Upper lobe of left lung (tissue), 6 donors: ENCODE measurements at regions not wholly inside any gene's neighbourhood (a gene's known extent, or its start where the extent isn't known, plus 50 kb on each side); places are given as distances from the start of the nearest gene placed in this dataset.

Source experiments
- ATAC-seq, 2 donors: fragments of 200-7000 bp; cut with Tn5 transposase; one replicate each; pipeline ENCODE4 v1.9.1; 2022; ENCODE audit warnings: mild to moderate bottlenecking in 2 of 2, moderate library complexity in 2 of 2; ENCODE audit not compliant: low FRiP score in 2 of 2
- DNase-seq, 2 donors: peaks; one replicate each; pipeline ENCODE4 v3.0.0-alpha.2; 2019 to 2020
- H3K27ac ChIP-seq, 4 donors: fragments of 200-600 bp; sonication (generic); one replicate each; pipeline ENCODE4 v1.5.1; 2016 to 2019
- H3K27me3 ChIP-seq, 4 donors: fragments of 200-600 bp; sonication (generic); one replicate each; pipeline ENCODE4 v1.5.1; 2017 to 2019
- H3K36me3 ChIP-seq, 4 donors: fragments of 200-600 bp; sonication (generic); one replicate each; pipeline ENCODE4 v1.5.1; 2016 to 2019
- H3K4me1 ChIP-seq, 4 donors: fragments of 200-600 bp; sonication (generic); one replicate each; pipeline ENCODE4 v1.5.1; 2018 to 2019
- H3K4me3 ChIP-seq, 4 donors: fragments of 200-600 bp; sonication (generic); one replicate each; pipeline ENCODE4 v1.5.1; 2017 to 2019; ENCODE audit warnings: mild to moderate bottlenecking in 2 of 4, moderate library complexity in 1 of 4
- H3K9me3 ChIP-seq, 4 donors: fragments of 200-600 bp; sonication (generic); one replicate each; pipeline ENCODE4 v1.5.1; 2018 to 2019
- EP300 ChIP-seq, 4 donors: sonication (generic); formaldehyde crosslinking; IDR thresholded peaks; one replicate each; pipeline ENCODE4 v1.5.1; 2017; ENCODE audit warnings: antibody characterized with exemption in 4 of 4, control low read depth in 2 of 4
- POLR2A ChIP-seq, 4 donors: fragments of 450-650 bp; IDR thresholded peaks; one replicate each; pipeline ENCODE4 v1.5.1; 2016 to 2017; ENCODE audit warnings: antibody characterized with exemption in 4 of 4, mild to moderate bottlenecking in 2 of 4
- POLR2AphosphoS5 ChIP-seq, 2 donors: sonication (generic); formaldehyde crosslinking; IDR thresholded peaks; one replicate each; pipeline ENCODE4 v1.5.1; 2017; ENCODE audit warnings: antibody characterized with exemption in 2 of 2
- WGBS, 2 donors: methylation state at CpG; one replicate each; pipeline ENCODE4 v1.1.5; 2017 to 2018; 5-methylcytosine and 5-hydroxymethylcytosine counted together
- TF ChIP-seq, protein P1 (sequence below), 6 experiments: fragments of 450-650 bp in 4 of 6; fragments of 200-600 bp in 2 of 6; sonication (generic) in 2 of 6; IDR thresholded peaks; one replicate each; pipeline ENCODE4 v1.5.1; 2016 to 2019; ENCODE audit warnings: antibody characterized with exemption in 6 of 6
- donor health status: DM: no; HTN: no; CAD: no; lungs with moderate emphysema.
- donor health status: DM: no; HTN: yes; CAD: no; lungs with severe emphysema.

DNA sequence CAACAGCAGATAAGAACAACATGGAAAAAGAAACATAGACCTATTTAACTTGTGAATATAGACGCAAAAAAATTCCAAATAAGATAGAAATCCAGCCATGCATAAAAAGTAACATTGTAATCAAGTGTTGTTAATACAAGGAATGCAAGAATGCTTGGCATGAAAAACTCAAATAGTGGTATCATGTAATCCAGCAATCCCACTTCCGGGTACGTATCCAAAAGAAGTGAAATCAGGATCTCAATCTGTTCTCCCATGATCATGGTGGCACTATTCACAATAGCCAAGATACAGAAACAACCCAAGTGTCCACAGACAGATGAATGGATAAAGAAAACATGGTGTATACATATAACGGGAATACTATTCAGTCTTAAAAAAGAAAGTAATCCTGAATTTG is 437.4 kb downstream of the ARHGEF28 start:
- H3K9me3 ChIP-seq, result no peaks in the 10 kb centered on the region
- H3K27me3 ChIP-seq, result no peaks in the 10 kb centered on the region
- no peak overlapping the region for H3K27ac ChIP-seq
- 71 to 88% methylated on average over 4 of the region's 4 CpGs for WGBS, 2 donors
- no peak for TF ChIP-seq POLR2A (IDR thresholded peaks at IDR 0.05)
- TF ChIP-seq EP300 (IDR thresholded peaks at IDR 0.05), result no peak
- TF ChIP-seq POLR2AphosphoS5 (IDR thresholded peaks at IDR 0.05), result no peak
- no peaks in the 10 kb centered on the region for H3K36me3 ChIP-seq
- ATAC-seq (no peak), DNase-seq (no peak)
- no peaks in the 10 kb centered on the region for H3K4me1 ChIP-seq
- no peak overlapping the region for H3K4me3 ChIP-seq

DNA sequence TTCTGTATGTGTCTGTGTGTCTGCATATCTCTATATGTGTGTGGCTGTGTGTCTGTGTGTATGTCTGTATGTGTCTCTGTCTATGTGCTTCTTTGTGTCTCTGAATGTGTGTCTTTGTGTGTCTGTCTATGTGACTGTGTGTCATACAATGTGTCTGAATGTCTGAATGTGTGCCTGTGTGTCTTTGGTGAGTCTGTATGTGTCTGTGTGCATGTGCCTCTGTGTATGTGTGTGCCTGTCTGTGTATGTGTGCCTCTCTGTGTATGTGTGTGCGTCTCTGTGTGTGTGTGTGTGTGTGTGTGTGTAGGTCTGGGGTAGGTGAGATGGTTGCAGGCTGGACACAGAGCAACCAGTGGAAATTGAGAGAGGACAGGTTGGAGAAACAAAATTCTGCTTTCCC is 435.3 kb downstream of the ARHGEF28 start:
- Histone ChIP-seq H3K27ac (no peak overlapping the region), H3K4me3 (no peak overlapping the region), H3K9me3 (no peaks in the 10 kb centered on the region), H3K36me3 (no peaks in the 10 kb centered on the region), H3K4me1 (peaks cover 0 to 7% (median 1%) of the 10 kb centered on the region in 4 donors), H3K27me3 (no peaks in the 10 kb centered on the region)
- TF ChIP-seq POLR2A (IDR thresholded peaks at IDR 0.05) (no peak), POLR2AphosphoS5 (IDR thresholded peaks at IDR 0.05) (no peak), EP300 (IDR thresholded peaks at IDR 0.05) (no peak)
- TF ChIP-seq, protein P1, sequence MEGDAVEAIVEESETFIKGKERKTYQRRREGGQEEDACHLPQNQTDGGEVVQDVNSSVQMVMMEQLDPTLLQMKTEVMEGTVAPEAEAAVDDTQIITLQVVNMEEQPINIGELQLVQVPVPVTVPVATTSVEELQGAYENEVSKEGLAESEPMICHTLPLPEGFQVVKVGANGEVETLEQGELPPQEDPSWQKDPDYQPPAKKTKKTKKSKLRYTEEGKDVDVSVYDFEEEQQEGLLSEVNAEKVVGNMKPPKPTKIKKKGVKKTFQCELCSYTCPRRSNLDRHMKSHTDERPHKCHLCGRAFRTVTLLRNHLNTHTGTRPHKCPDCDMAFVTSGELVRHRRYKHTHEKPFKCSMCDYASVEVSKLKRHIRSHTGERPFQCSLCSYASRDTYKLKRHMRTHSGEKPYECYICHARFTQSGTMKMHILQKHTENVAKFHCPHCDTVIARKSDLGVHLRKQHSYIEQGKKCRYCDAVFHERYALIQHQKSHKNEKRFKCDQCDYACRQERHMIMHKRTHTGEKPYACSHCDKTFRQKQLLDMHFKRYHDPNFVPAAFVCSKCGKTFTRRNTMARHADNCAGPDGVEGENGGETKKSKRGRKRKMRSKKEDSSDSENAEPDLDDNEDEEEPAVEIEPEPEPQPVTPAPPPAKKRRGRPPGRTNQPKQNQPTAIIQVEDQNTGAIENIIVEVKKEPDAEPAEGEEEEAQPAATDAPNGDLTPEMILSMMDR (IDR thresholded peaks at IDR 0.05), result no peak
- DNase-seq (no peak), ATAC-seq (no peak)
- 73 to 81% methylated on average over 1 of the region's 1 CpG for WGBS, 2 donors

DNA sequence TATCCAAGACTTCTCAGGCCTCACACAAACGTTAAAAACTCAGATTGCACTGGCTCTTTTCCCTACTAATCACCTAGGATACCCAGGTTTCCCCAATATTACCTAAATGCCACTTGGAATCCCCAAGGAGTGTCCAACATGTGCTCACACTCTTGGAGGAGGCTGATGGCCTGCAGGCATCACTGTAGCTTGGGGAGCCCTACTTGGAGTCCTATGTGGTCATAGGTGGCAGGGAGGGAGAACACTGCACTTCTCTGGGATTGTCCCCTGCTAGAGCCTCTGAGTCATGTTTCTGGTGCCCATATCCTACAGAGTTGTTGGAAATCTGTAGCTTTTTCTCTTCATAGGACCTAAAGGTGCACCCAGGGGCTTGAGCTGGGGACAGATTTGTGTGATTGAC is 433.7 kb downstream of the ARHGEF28 start:
- TF ChIP-seq POLR2AphosphoS5 (IDR thresholded peaks at IDR 0.05), result no peak
- no peak for TF ChIP-seq POLR2A (IDR thresholded peaks at IDR 0.05)
- TF ChIP-seq, protein P1 (IDR thresholded peaks at IDR 0.05), result no peak
- no peak for TF ChIP-seq EP300 (IDR thresholded peaks at IDR 0.05)
- Histone ChIP-seq H3K4me3 (no peak overlapping the region), H3K9me3 (no peaks in the 10 kb centered on the region), H3K27ac (no peak overlapping the region), H3K27me3 (no peaks in the 10 kb centered on the region), H3K36me3 (no peaks in the 10 kb centered on the region), H3K4me1 (peaks cover 0 to 7% (median 1%) of the 10 kb centered on the region in 4 donors)
- WGBS, 2 donors, result 26 to 88% methylated on average over 1 of the region's 1 CpG
- DNase-seq, result no peak
- no peak for ATAC-seq

DNA sequence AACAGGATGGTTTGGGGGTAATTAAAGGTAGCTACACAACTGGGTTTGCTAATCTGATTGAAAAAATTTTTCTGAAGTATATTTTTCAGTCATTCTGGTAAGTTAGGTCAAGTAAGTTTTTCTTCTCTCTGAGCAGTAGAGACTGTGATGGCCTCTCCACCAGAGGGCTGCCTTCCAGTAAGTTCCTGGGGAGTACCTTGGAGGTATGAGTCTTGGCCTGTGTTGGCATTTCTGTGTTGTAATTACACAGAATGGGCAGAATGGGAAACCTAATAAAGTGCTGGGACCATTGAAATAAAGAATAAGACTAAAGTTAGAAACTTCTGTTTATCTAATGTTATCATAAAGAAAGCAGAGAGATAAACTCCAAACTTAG is 430.8 kb downstream of the ARHGEF28 start:
- DNase-seq (peak in 1 of 2 donors; percentile 44), ATAC-seq (peak in 1 of 2 donors; percentile 51)
- H3K36me3 ChIP-seq, result no peaks in the 10 kb centered on the region
- H3K4me1 ChIP-seq, result peaks cover 0 to 7% (median 1%) of the 10 kb centered on the region in 4 donors
- no peak overlapping the region for H3K27ac ChIP-seq
- TF ChIP-seq, protein P1 (IDR thresholded peaks at IDR 0.05), result peak in 4 of 6 experiments; percentile 15 to 46 (median 32)
- no peak for TF ChIP-seq POLR2A (IDR thresholded peaks at IDR 0.05)
- H3K27me3 ChIP-seq, result no peaks in the 10 kb centered on the region
- H3K9me3 ChIP-seq, result no peaks in the 10 kb centered on the region
- H3K4me3 ChIP-seq, result no peak overlapping the region

DNA sequence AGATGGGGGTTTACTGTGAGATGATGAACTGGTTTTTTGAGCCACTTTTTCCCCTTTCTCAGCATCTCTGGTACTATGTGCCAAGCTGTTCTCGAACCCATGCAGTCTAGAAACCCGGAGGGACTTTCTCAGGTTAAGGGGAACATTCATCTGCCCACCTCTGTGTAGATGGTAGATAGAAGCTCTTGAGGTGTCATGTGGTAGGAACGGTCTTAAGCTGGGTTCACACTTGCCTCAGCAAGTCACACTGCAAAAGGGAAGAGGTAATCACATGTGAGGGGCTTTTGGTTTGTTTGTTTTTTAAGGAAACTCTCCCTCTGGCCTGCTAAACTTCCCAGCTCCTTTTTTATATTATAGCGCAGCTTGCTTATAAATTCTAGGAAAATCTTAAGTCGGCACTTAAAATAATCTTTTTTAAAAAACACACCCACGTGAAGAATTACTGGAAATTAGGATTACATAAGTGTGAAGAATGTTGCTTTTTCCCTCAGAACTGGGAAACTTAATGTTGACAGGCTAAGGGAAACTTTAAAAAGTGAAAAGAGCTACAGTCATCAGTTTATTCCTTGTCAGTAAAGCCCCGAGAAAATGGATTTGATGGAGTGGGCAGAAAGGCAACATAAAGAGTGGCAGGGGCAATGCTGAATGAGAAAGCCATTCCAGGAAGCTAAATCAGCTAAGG is 430.3 kb downstream of the ARHGEF28 start:
- no peak for ATAC-seq
- 65% methylated on average over 7 of the region's 7 CpGs for WGBS, 2 donors

More for the DNA sequence above, 430.3 kb downstream of the ARHGEF28 start:
- Histone ChIP-seq H3K27ac (no peak overlapping the region), H3K4me1 (peaks cover 0 to 7% (median 1%) of the 10 kb centered on the region in 4 donors), H3K9me3 (no peaks in the 10 kb centered on the region), H3K4me3 (no peak overlapping the region), H3K27me3 (no peaks in the 10 kb centered on the region), H3K36me3 (no peaks in the 10 kb centered on the region)
- TF ChIP-seq, protein P1 (IDR thresholded peaks at IDR 0.05), result no peak
- TF ChIP-seq POLR2A (IDR thresholded peaks at IDR 0.05), result no peak
- DNase-seq, result no peak
